IMR-90 (cell line): ENCODE measurements at regions not wholly inside any gene's neighbourhood (a gene's known extent, or its start where the extent isn't known, plus 50 kb on each side); places are given as distances from the start of the nearest gene placed in this dataset.

Experiments
- ATAC-seq: fragments of 200-7000 bp; cut with Tn5 transposase; 2 replicates; pipeline ENCODE4 v1.9.1; 2020; ENCODE audit warnings: low read depth, mild to moderate bottlenecking, moderate library complexity
- BruUV-seq: library from RNA; stranded (reverse); fragments of 400-500 nt; replicated peaks from 2 replicates; lab custom pipeline; 2021; lab: Mats Ljungman, UMichigan
- CTCF ChIA-PET: fragments of 300-600 bp; formaldehyde crosslinking; extraction: SDS; loops from one replicate; lab custom pipeline; 2021; ENCODE audit warnings: antibody characterized with exemption; lab: Yijun Ruan, JAX
- POLR2A ChIA-PET: fragments of 300-600 bp; sonication (Branson Sonifier 250); formaldehyde crosslinking; loops from one replicate; lab custom pipeline; 2022; ENCODE audit warnings: antibody characterized with exemption; ENCODE audit not compliant: unreplicated experiment; lab: Charles Lee
- DNase-seq: peaks from one replicate; pipeline ENCODE4 v3.0.0; 2013
- H2AFZ ChIP-seq: replicated peaks from 2 replicates; pipeline ENCODE3; 2013; ENCODE audit warnings: low read length, mild to moderate bottlenecking; ENCODE audit not compliant: poor library complexity
- H2AK5ac ChIP-seq: 2 replicates; pipeline ENCODE4 v1.6.1; 2013; ENCODE audit warnings: low read depth, low read length, inconsistent platforms
- H2AK9ac ChIP-seq: replicated peaks from 2 replicates; pipeline ENCODE3; 2013; ENCODE audit warnings: mild to moderate bottlenecking, low read depth, low read length, moderate library complexity; ENCODE audit not compliant: poor library complexity
- H2BK120ac ChIP-seq: 2 replicates; pipeline ENCODE4 v1.6.1; 2013; ENCODE audit warnings: low read depth, low read length, inconsistent platforms
- H2BK15ac ChIP-seq: 3 replicates; pipeline ENCODE4 v1.6.1; 2013; ENCODE audit warnings: low read depth, low read length, inconsistent platforms
- H2BK20ac ChIP-seq: 2 replicates; pipeline ENCODE4 v1.6.1; 2013; ENCODE audit warnings: low read depth, mild to moderate bottlenecking, inconsistent platforms, low read length, moderate library complexity
- H2BK5ac ChIP-seq: 2 replicates; pipeline ENCODE4 v1.6.1; 2013; ENCODE audit warnings: mild to moderate bottlenecking, low read depth, low read length, inconsistent platforms; ENCODE audit not compliant: poor library complexity, severe bottlenecking
- H3K14ac ChIP-seq: replicated peaks from 2 replicates; pipeline ENCODE4 v1.6.1; 2013; ENCODE audit warnings: low read depth, low read length, inconsistent platforms
- H3K18ac ChIP-seq: 2 replicates; pipeline ENCODE4 v1.6.1; 2013; ENCODE audit warnings: low read depth, low read length, control low read depth
- H3K23ac ChIP-seq: 2 replicates; pipeline ENCODE4 v1.6.1; 2013; ENCODE audit warnings: low read depth, low read length, inconsistent platforms
- H3K27ac ChIP-seq: 2 replicates; pipeline ENCODE4 v1.5.1; 2013; ENCODE audit warnings: mild to moderate bottlenecking, control low read depth, low read length; ENCODE audit not compliant: insufficient read depth
- H3K27me3 ChIP-seq: 2 replicates; pipeline ENCODE4 v1.6.1; 2013; ENCODE audit warnings: low read length; ENCODE audit not compliant: control insufficient read depth, insufficient read depth
- H3K36me3 ChIP-seq: 2 replicates; pipeline ENCODE4 v1.6.1; 2013; ENCODE audit warnings: low read length, mixed read lengths; ENCODE audit not compliant: control insufficient read depth, insufficient read depth
- H3K4ac ChIP-seq: 2 replicates; pipeline ENCODE4 v1.6.1; 2013; ENCODE audit warnings: low read depth, low read length, inconsistent platforms
- H3K4me1 ChIP-seq: 2 replicates; pipeline ENCODE4 v1.6.1; 2013; ENCODE audit warnings: low read length, mixed read lengths; ENCODE audit not compliant: control insufficient read depth, insufficient read depth
- H3K4me2 ChIP-seq: 2 replicates; pipeline ENCODE4 v1.6.1; 2013; ENCODE audit warnings: low read depth, mild to moderate bottlenecking, control low read depth, low read length, moderate library complexity
- H3K4me3 ChIP-seq: 2 replicates; pipeline ENCODE4 v1.5.1; 2013; ENCODE audit warnings: low read depth, mild to moderate bottlenecking, control low read depth, low read length, moderate library complexity; ENCODE audit not compliant: insufficient read depth
- H3K56ac ChIP-seq: 2 replicates; pipeline ENCODE4 v1.6.1; 2013; ENCODE audit warnings: low read length, inconsistent platforms; ENCODE audit not compliant: insufficient read depth; ENCODE audit errors: extremely low read depth
- H3K79me1 ChIP-seq, 2 experiments: 2 replicates each; pipeline ENCODE4 v1.6.1; 2013; ENCODE audit warnings: low read length in 2 of 2, inconsistent platforms in 1 of 2, low read depth in 1 of 2
- H3K9ac ChIP-seq: 2 replicates; pipeline ENCODE4 v1.6.1; 2013; ENCODE audit warnings: low read depth, low read length, control low read depth
- H3K9me1 ChIP-seq: 2 replicates; pipeline ENCODE4 v1.6.1; 2013; ENCODE audit warnings: low read length, inconsistent platforms; ENCODE audit not compliant: insufficient read depth
- H3K9me3 ChIP-seq: 2 replicates; pipeline ENCODE4 v1.6.1; 2013; ENCODE audit warnings: low read length; ENCODE audit not compliant: control insufficient read depth, insufficient read depth
- H4K20me1 ChIP-seq: 2 replicates; pipeline ENCODE4 v1.6.1; 2013; ENCODE audit warnings: low read length, inconsistent platforms; ENCODE audit not compliant: insufficient read depth
- H4K5ac ChIP-seq: 2 replicates; pipeline ENCODE4 v1.6.1; 2013; ENCODE audit warnings: mild to moderate bottlenecking, low read depth, low read length, control low read depth
- H4K8ac ChIP-seq, 2 experiments: 2 replicates each; pipeline ENCODE4 v1.6.1; 2013; ENCODE audit warnings: low read depth in 2 of 2, low read length in 2 of 2, control low read depth in 1 of 2, inconsistent platforms in 1 of 2
- H4K91ac ChIP-seq: 2 replicates; pipeline ENCODE4 v1.6.1; 2013; ENCODE audit warnings: low read depth, low read length, inconsistent platforms; ENCODE audit not compliant: insufficient read depth
- RCOR1 ChIP-seq: IDR thresholded peaks from 2 replicates; pipeline ENCODE4 v1.6.1; 2012; ENCODE audit warnings: mild to moderate bottlenecking, low read length, improper control_type of control experiment; ENCODE audit not compliant: insufficient replicate concordance
- WGBS, 2 experiments: methylation state at CpG; one replicate each; pipeline versions ENCODE4 v1.1.5 to v1.1.7; 2013; ENCODE audit warnings: missing lambda C conversion rate in 2 of 2; ENCODE audit not compliant: insufficient read length in 1 of 2; ENCODE audit errors: extremely low coverage in 2 of 2; 5-methylcytosine and 5-hydroxymethylcytosine counted together
- dilution Hi-C: fragments of 300-500 bp; cut with HindIII; formaldehyde crosslinking; loops from one replicate; pipeline ENCODE4 v1.14.3; 2018; ENCODE audit warnings: low sequenced_read_pairs; ENCODE audit not compliant: unreplicated experiment
- in situ Hi-C: fragments of 300-500 bp; cut with MboI; formaldehyde crosslinking; loops from 3 replicates; pipeline ENCODE4 v1.14.3; 2019; ENCODE audit warnings: low sequenced_read_pairs, inconsistent platforms, mixed read lengths
- intact Hi-C: fragments of 100-400 bp; cut with micrococcal nuclease; formaldehyde crosslinking; loops from 2 replicates; pipeline ENCODE4 v1.10.0; 2022

DNA sequence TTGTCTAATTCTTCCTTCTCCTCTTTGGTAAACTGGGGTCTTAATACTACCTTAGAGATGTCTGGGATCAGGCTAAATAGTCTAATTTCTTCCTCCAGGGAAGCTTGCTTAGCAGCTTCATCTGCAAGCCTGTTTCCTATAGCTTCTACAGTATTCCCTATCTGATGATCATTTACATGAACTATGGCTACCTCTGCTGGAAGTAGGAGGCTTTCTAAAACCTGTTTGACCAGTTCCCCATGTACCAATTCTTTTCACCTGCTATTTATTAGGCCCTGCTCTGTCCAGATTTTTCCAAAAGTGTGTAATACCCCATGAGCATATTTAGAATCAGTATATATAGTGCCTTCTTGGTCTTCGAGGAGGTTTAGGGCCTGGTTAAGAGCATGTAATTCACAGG lies 619.8 kb downstream of the HINT1 start:
- in situ Hi-C loops = no loop called here
- no peak overlapping the region for H3K4me3 ChIP-seq
- no peak overlapping the region for H4K8ac ChIP-seq
- no TSS peak for BruUV-seq
- H3K56ac ChIP-seq = no peak overlapping the region
- no peak overlapping the region for H3K4me2 ChIP-seq
- H3K14ac ChIP-seq = no peak overlapping the region
- H2BK15ac ChIP-seq = no peak overlapping the region
- intact Hi-C loops = no loop called here
- CTCF ChIA-PET = no interaction called here
- no peak overlapping the region for H3K27ac ChIP-seq
- H3K9ac ChIP-seq = no peak overlapping the region
- H2BK5ac ChIP-seq = no peak overlapping the region
- ATAC-seq (no peak), DNase-seq (no peak)
- POLR2A ChIA-PET = no interaction called here
- no peak overlapping the region for H4K5ac ChIP-seq
- peaks cover 10% of the 10 kb centered on the region for H3K9me3 ChIP-seq
- H3K36me3 ChIP-seq = no peaks in the 10 kb centered on the region
- dilution Hi-C loops = no loop called here
- no peak overlapping the region for H2BK120ac ChIP-seq
- H3K4ac ChIP-seq = no peak overlapping the region
- H2AK9ac ChIP-seq = no peak overlapping the region
- H4K20me1 ChIP-seq = no peaks in the 10 kb centered on the region
- H2AFZ ChIP-seq = no peak overlapping the region
- no peak overlapping the region for H2BK20ac ChIP-seq
- H3K79me1 ChIP-seq = no peaks in the 10 kb centered on the region
- no peaks in the 10 kb centered on the region for H3K4me1 ChIP-seq
- WGBS, 2 experiments = no CpG with 5 or more reads among the region's 1 CpG
- no peaks in the 10 kb centered on the region for H3K27me3 ChIP-seq
- no peak overlapping the region for H4K91ac ChIP-seq
- no peak overlapping the region for H3K18ac ChIP-seq
- H3K23ac ChIP-seq = no peak overlapping the region
- no peaks in the 10 kb centered on the region for H3K9me1 ChIP-seq
- no peak for TF ChIP-seq RCOR1
- H2AK5ac ChIP-seq = no peak overlapping the region
